ENCODE measurements at regions not wholly inside any gene's neighbourhood (a gene's known extent, or its start where the extent isn't known, plus 50 kb on each side); places are given as distances from the start of the nearest gene placed in this dataset.

DNA sequence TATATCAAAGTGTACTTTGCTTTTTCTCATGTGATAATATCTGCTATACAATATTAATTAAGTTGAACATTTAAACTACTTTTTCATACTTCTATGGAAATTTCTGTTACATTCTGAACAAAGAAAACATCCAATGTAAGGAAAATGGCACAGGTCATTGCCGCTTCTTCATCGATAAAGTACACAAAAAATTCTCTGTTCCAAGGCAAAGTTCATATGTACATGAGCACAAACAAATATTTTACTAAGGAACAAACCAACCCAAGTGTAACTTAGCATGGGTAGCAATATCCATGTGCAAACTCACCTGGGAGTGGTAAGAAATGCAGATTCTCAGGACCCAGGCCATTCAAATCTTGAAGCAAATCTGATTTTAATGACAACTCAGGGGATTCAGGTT lies 139.8 kb downstream of the TMEM161B start:
- Histone ChIP-seq H3K36me3 (ENCODE audit: insufficient read depth, low read length) (no peaks in the 10 kb centered on the region), H3K27ac (no peak overlapping the region), H3K9ac (ENCODE audit: insufficient read length) (no peak overlapping the region), H3K9me3 (ENCODE audit: low read depth, low read length) (no peaks in the 10 kb centered on the region), H3K4me3 (no peak overlapping the region)
- TF ChIP-seq FOXP2 (optimal IDR thresholded peaks at IDR 0.05; ENCODE audit: control extremely low read depth, extremely low read length, insufficient read depth) = no peak
- TF ChIP-seq POLR2AphosphoS5 (IDR thresholded peaks at IDR 0.05; ENCODE audit: borderline replicate concordance, low read depth, low read length) = no peak
- TF ChIP-seq EZH2 (IDR thresholded peaks at IDR 0.05) = no peak
- no peak for DNase-seq (ENCODE audit: low read depth, low spot score)

DNA sequence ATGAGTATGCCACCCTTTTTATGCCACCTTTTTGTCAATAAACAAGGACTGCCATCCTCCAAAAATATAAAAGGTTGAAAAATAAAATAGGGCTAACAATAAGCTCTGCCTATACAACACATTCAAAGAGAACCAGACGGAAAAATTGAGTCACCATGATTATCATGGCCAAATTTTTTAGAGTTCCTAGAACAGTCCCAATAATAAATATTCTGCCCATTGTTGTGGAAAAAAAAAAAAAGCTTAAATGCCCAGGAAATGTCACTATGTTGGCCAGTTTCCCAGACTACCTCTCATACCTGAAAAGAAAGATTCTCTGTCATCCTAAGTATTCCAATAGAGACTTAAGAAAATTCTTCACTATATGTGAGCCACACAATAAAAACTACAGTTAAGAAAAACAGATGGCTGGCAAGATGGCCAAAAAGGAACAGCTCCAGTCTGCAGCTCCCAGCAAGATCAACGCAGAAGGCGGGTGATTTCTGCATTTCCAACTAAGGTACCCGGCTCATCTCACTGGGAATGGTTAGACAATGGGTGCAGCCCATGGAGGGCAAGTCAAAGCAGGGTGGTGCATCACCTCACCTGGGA lies 149.0 kb downstream of the TMEM161B start:
- Histone ChIP-seq H3K27ac (no peak overlapping the region), H3K36me3 (ENCODE audit: insufficient read depth, low read length) (no peaks in the 10 kb centered on the region), H3K9me3 (ENCODE audit: low read depth, low read length) (no peaks in the 10 kb centered on the region), H3K4me3 (no peak overlapping the region), H3K9ac (ENCODE audit: insufficient read length) (no peak overlapping the region)
- no peak for DNase-seq (ENCODE audit: low read depth, low spot score)
- TF ChIP-seq POLR2AphosphoS5 (IDR thresholded peaks at IDR 0.05; ENCODE audit: borderline replicate concordance, low read depth, low read length) (no peak), EZH2 (IDR thresholded peaks at IDR 0.05) (no peak), FOXP2 (optimal IDR thresholded peaks at IDR 0.05; ENCODE audit: control extremely low read depth, extremely low read length, insufficient read depth) (no peak)

GRCh38 chr5:88118179-88118578 lies 150.5 kb downstream of the TMEM161B start:
- TF ChIP-seq EZH2 (IDR thresholded peaks at IDR 0.05) (no peak), POLR2AphosphoS5 (IDR thresholded peaks at IDR 0.05; ENCODE audit: borderline replicate concordance, low read depth, low read length) (no peak), FOXP2 (optimal IDR thresholded peaks at IDR 0.05; ENCODE audit: control extremely low read depth, extremely low read length, insufficient read depth) (no peak)
- no peak overlapping the region for H3K9ac ChIP-seq (ENCODE audit: insufficient read length)
- no peaks in the 10 kb centered on the region for H3K36me3 ChIP-seq (ENCODE audit: insufficient read depth, low read length)
- H3K4me3 ChIP-seq = no peak overlapping the region
- DNase-seq (ENCODE audit: low read depth, low spot score) = no peak
- no peaks in the 10 kb centered on the region for H3K9me3 ChIP-seq (ENCODE audit: low read depth, low read length)
- H3K27ac ChIP-seq = no peak overlapping the region

DNA sequence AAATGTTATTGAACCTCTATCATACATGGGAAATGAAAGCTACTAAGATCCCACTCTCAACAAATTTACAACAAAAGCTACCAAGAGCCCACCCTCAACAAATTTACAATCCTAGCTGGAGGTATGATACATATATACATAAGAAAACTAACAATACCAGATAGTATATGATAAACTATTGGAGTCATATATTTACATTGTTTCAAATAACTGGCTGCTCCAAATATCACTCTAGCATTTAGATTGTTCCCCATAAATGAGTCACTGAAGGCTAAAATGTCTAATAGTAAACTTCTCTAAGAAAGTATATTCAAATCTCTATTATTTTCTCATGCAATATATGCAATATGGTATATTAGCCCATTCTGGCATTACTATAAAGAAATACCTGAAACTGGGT lies 151.1 kb downstream of the TMEM161B start:
- TF ChIP-seq FOXP2 (optimal IDR thresholded peaks at IDR 0.05; ENCODE audit: control extremely low read depth, extremely low read length, insufficient read depth) = no peak
- TF ChIP-seq POLR2AphosphoS5 (IDR thresholded peaks at IDR 0.05; ENCODE audit: borderline replicate concordance, low read depth, low read length) = no peak
- no peak for TF ChIP-seq EZH2 (IDR thresholded peaks at IDR 0.05)
- Histone ChIP-seq H3K9ac (ENCODE audit: insufficient read length) (no peak overlapping the region), H3K27ac (no peak overlapping the region), H3K9me3 (ENCODE audit: low read depth, low read length) (no peaks in the 10 kb centered on the region), H3K4me3 (no peak overlapping the region), H3K36me3 (ENCODE audit: insufficient read depth, low read length) (no peaks in the 10 kb centered on the region)
- no peak for DNase-seq (ENCODE audit: low read depth, low spot score)

GRCh38 chr5:88116396-88116795 lies 152.2 kb downstream of the TMEM161B start:
- Histone ChIP-seq H3K4me3 (no peak overlapping the region), H3K27ac (no peak overlapping the region), H3K36me3 (ENCODE audit: insufficient read depth, low read length) (no peaks in the 10 kb centered on the region), H3K9ac (ENCODE audit: insufficient read length) (no peak overlapping the region), H3K9me3 (ENCODE audit: low read depth, low read length) (no peaks in the 10 kb centered on the region)
- DNase-seq (ENCODE audit: low read depth, low spot score) = no peak
- TF ChIP-seq EZH2 (IDR thresholded peaks at IDR 0.05) = no peak
- no peak for TF ChIP-seq POLR2AphosphoS5 (IDR thresholded peaks at IDR 0.05; ENCODE audit: borderline replicate concordance, low read depth, low read length)
- TF ChIP-seq FOXP2 (optimal IDR thresholded peaks at IDR 0.05; ENCODE audit: control extremely low read depth, extremely low read length, insufficient read depth) = no peak

DNA sequence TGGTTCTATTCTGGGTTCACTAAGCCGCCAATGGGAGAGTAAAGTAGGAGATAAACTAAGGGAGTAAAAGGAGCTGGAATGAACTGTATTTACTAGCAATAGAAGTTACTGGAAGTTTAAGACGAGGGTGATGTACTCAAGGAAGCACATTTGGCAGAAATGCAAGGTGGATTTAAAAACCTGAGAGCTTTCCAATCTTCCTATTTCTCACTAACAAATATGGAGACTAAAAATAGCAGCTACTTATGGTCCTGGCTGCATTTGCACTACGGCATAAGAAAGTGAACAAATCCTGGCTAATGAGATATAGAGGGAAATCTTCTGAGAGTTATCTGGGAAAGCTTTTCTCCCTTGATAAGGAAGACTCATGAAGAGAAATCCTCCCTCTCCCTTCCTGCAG lies 153.4 kb downstream of the TMEM161B start:
- Histone ChIP-seq H3K27ac (no peak overlapping the region), H3K9ac (ENCODE audit: insufficient read length) (no peak overlapping the region), H3K36me3 (ENCODE audit: insufficient read depth, low read length) (no peaks in the 10 kb centered on the region), H3K9me3 (ENCODE audit: low read depth, low read length) (no peaks in the 10 kb centered on the region), H3K4me3 (no peak overlapping the region)
- no peak for DNase-seq (ENCODE audit: low read depth, low spot score)
- TF ChIP-seq FOXP2 (optimal IDR thresholded peaks at IDR 0.05; ENCODE audit: control extremely low read depth, extremely low read length, insufficient read depth) = no peak
- no peak for TF ChIP-seq POLR2AphosphoS5 (IDR thresholded peaks at IDR 0.05; ENCODE audit: borderline replicate concordance, low read depth, low read length)
- no peak for TF ChIP-seq EZH2 (IDR thresholded peaks at IDR 0.05)

DNA sequence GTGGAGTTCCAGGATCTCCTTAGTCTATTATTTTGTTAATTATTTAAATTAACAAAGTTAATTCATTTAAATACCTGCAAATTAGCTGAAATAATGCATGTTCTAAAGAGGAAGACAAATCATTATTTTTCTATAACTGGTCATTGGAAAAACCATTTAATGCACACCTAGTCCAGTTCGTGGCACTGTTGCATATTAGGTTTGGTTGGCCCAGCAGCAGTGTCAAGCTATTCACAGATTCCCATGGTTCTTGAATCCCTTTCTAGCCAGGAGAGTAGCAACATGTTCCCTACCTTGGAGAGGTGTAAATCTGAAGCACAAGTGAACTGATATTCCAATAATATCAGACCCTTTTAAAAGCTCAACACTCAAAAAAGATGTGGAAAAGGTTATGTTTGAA lies 155.2 kb downstream of the TMEM161B start:
- Histone ChIP-seq H3K9ac (ENCODE audit: insufficient read length) (no peak overlapping the region), H3K36me3 (ENCODE audit: insufficient read depth, low read length) (no peaks in the 10 kb centered on the region), H3K27ac (no peak overlapping the region), H3K9me3 (ENCODE audit: low read depth, low read length) (no peaks in the 10 kb centered on the region), H3K4me3 (no peak overlapping the region)
- no peak for DNase-seq (ENCODE audit: low read depth, low spot score)
- TF ChIP-seq FOXP2 (optimal IDR thresholded peaks at IDR 0.05; ENCODE audit: control extremely low read depth, extremely low read length, insufficient read depth) (no peak), POLR2AphosphoS5 (IDR thresholded peaks at IDR 0.05; ENCODE audit: borderline replicate concordance, low read depth, low read length) (no peak), EZH2 (IDR thresholded peaks at IDR 0.05) (no peak)

GRCh38 chr5:88109818-88110217 lies 158.8 kb downstream of the TMEM161B start:
- Histone ChIP-seq H3K27ac (no peak overlapping the region), H3K36me3 (ENCODE audit: insufficient read depth, low read length) (no peaks in the 10 kb centered on the region), H3K4me3 (no peak overlapping the region), H3K9me3 (ENCODE audit: low read depth, low read length) (no peaks in the 10 kb centered on the region), H3K9ac (ENCODE audit: insufficient read length) (no peak overlapping the region)
- no peak for DNase-seq (ENCODE audit: low read depth, low spot score)
- TF ChIP-seq FOXP2 (optimal IDR thresholded peaks at IDR 0.05; ENCODE audit: control extremely low read depth, extremely low read length, insufficient read depth) (no peak), POLR2AphosphoS5 (IDR thresholded peaks at IDR 0.05; ENCODE audit: borderline replicate concordance, low read depth, low read length) (no peak), EZH2 (IDR thresholded peaks at IDR 0.05) (no peak)
